Memory B cell (primary cell): ENCODE measurements at regions not wholly inside any gene's neighbourhood (a gene's known extent, or its start where the extent isn't known, plus 50 kb on each side); places are given as distances from the start of the nearest gene placed in this dataset.

Experiments used
- ATAC-seq: fragments of 150-1000 bp; cut with Tn5 transposase; 2 replicates; pipeline ENCODE4 v1.10.0; 2021; ENCODE audit warnings: low read depth, mild to moderate bottlenecking, moderate library complexity
- DNase-seq, 2 donors: peaks; one replicate each; pipeline ENCODE4 v3.0.0; 2022; ENCODE audit warnings: low spot score in 2 of 2
- H3K27ac Mint-ChIP-seq: one replicate; pipeline ENCODE4 v1.8.0; 2022; ENCODE audit warnings: mild to moderate bottlenecking, moderate library complexity, mixed read lengths
- H3K27me3 Mint-ChIP-seq: one replicate; pipeline ENCODE4 v1.8.0; 2022; ENCODE audit warnings: mixed read lengths
- H3K36me3 Mint-ChIP-seq: one replicate; pipeline ENCODE4 v1.8.0; 2022; ENCODE audit warnings: mild to moderate bottlenecking, mixed read lengths
- H3K4me1 Mint-ChIP-seq: one replicate; pipeline ENCODE4 v1.8.0; 2022; ENCODE audit warnings: mixed read lengths
- H3K4me3 Mint-ChIP-seq: one replicate; pipeline ENCODE4 v1.8.0; 2022; ENCODE audit warnings: mild to moderate bottlenecking, moderate library complexity, mixed read lengths
- H3K9me3 Mint-ChIP-seq: one replicate; pipeline ENCODE4 v1.8.0; 2022; ENCODE audit warnings: mixed read lengths

DNA sequence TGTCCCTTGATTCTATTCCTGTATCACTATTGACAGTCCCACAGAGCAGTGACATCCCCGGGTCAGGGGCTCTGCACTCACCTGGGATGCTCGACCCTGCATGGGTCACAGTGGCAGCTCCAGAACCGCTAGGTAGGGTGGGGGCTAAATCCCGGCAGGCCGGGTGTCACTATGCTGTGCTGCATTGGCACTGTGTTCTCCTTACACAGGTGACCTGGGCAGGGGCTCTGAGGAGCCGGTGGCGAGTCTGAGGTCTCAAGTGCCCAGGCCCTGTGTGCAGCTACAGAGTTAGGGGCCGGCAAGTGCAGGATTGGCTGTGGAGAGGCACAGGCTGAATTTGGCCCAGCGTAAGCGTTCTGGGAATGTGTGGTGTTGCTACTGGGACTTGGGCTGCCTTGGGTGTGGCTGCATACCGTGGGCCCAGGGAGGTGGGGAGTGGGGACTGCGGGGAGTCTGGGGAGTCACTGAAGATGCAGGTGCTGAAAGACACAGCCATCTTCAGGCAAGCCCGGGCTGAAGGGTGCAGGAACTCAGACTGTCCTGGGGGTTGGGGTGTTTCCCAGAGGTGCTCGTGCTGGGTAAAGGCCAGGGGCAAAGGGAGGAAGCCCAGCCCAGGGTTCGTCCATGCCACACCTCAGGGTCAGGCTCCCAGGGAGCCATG, 102.6 kb upstream of the PRR20G start:
- ATAC-seq (no peak), DNase-seq (no peak)
- H3K27me3 Mint-ChIP-seq: peaks cover 15% of the 10 kb centered on the region
- no peaks in the 10 kb centered on the region for H3K36me3 Mint-ChIP-seq
- no peaks in the 10 kb centered on the region for H3K4me1 Mint-ChIP-seq
- no peak overlapping the region for H3K27ac Mint-ChIP-seq
- H3K9me3 Mint-ChIP-seq: no peaks in the 10 kb centered on the region
- no peak overlapping the region for H3K4me3 Mint-ChIP-seq

DNA sequence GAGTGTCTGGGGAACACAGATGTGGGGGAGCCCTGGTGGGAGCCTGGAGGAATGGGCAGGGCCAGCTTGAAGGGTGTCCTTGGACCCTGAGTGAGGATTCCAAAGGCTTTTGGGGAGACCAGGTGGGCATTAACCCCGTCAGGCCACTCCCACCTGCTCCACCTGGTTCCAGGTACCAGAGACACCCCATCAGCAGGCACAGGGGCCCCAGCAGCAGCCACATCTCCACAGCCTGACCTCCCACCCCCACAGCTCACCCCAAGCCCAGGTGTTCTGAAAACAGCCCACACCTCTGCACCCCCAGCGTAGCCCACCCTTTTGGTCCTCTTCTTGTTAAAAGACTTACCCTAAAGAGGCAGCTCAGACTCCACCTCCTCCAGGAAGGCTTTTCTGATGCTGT, 102.1 kb upstream of the PRR20G start:
- Mint-ChIP-seq H3K9me3 (no peaks in the 10 kb centered on the region), H3K4me3 (no peak overlapping the region), H3K27ac (no peak overlapping the region), H3K4me1 (no peaks in the 10 kb centered on the region), H3K36me3 (no peaks in the 10 kb centered on the region), H3K27me3 (peaks cover 15% of the 10 kb centered on the region)
- ATAC-seq (no peak), DNase-seq (no peak)

DNA sequence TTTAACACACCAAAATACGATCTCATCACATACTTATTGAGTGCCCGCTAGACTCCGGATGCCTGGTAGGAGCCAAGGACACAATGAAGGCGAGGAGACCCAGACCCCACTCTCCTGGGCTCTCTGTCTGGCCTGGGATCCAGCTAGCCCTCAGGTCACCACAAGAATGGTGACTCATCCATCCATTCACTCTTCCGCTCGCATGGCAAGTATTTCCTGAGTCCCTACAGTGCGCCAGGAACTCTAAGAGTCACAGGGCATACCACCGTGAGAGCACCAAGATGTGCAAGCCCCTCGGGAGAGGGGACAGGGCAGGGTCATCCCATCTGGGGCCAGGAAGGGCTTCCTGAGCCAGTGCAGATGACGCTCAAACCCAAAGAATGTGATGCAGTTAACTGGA, 101.6 kb upstream of the PRR20G start:
- H3K4me3 Mint-ChIP-seq: no peak overlapping the region
- no peaks in the 10 kb centered on the region for H3K36me3 Mint-ChIP-seq
- no peaks in the 10 kb centered on the region for H3K4me1 Mint-ChIP-seq
- peaks cover 15% of the 10 kb centered on the region for H3K27me3 Mint-ChIP-seq
- no peak overlapping the region for H3K27ac Mint-ChIP-seq
- ATAC-seq: no peak
- DNase-seq: no peak
- H3K9me3 Mint-ChIP-seq: no peaks in the 10 kb centered on the region

DNA sequence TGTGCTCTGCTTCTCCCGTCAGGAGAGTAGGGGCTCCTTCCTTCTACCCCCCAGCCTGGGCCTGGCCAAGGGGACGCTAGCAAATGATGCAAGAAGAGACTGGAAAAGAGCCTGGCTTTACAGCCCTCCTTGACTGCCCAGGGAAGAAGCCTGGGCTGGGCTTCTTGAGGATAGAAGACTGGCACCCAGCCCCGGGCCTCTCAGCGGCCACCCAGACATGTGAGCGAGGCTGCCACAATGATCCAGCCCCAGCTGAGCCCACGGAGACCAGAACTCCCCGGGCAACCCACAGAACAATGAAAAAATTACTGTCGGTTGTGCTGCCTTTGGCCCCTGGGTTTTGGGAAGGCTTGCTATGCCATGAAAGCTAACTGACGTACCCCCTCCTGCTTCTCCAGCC, 100.6 kb upstream of the PRR20G start:
- H3K27ac Mint-ChIP-seq: no peak overlapping the region
- DNase-seq: no peak
- H3K27me3 Mint-ChIP-seq: peaks cover 15% of the 10 kb centered on the region
- no peak for ATAC-seq
- H3K9me3 Mint-ChIP-seq: no peaks in the 10 kb centered on the region
- no peaks in the 10 kb centered on the region for H3K4me1 Mint-ChIP-seq
- H3K36me3 Mint-ChIP-seq: no peaks in the 10 kb centered on the region
- no peak overlapping the region for H3K4me3 Mint-ChIP-seq

DNA sequence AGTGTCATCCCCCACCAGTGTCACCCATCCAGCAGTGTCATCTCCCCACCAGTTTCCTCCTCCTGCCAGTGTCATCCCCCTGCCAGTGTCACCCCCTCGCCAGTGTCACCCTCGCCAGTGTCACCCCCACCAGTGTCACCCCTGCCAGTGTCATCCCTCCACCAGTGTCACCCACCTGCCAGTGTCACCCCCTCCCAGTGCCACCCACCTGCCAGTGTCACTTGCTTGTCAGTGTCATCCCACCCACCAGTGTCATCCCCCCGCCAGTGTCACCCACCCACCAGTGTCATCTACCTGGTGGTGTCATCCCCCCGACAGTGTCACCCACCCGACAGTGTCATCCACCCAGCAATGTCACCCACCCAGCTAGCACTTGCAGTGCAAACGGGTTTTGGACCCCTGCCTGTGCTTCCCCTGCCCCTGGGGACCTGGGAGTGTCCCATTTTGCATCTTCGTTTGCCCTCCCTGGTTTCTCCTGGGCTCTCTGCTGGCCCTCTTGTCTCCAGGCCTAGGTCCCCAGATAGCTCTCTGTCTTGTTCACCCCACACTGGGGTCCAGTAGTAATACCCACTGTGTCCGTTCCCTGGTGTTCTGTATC, 99.8 kb upstream of the PRR20G start:
- H3K4me3 Mint-ChIP-seq: no peak overlapping the region
- no peak for DNase-seq
- peaks cover 13% of the 10 kb centered on the region for H3K27me3 Mint-ChIP-seq
- ATAC-seq: no peak
- H3K36me3 Mint-ChIP-seq: no peaks in the 10 kb centered on the region
- no peaks in the 10 kb centered on the region for H3K4me1 Mint-ChIP-seq
- H3K9me3 Mint-ChIP-seq: no peaks in the 10 kb centered on the region
- no peak overlapping the region for H3K27ac Mint-ChIP-seq

DNA sequence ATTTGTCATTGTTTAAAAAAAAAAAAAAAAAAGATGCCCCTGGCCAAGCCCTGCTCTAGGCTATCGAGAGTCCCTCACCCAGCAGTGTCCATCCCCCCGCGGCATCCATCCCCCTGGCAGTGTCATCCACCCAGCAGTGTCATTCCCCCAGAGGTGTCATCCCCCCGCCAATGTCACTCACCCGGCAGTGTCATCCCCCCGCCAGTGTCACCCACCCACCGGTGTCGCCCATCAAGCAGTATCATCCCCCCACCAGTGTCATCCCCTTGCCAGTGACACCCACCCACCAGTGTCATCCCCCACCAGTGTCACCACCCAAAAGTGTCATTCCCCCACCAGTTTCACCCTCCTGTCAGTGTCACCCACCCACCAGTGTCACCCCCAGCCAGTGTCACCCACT, 99.3 kb upstream of the PRR20G start:
- no peaks in the 10 kb centered on the region for H3K36me3 Mint-ChIP-seq
- no peaks in the 10 kb centered on the region for H3K4me1 Mint-ChIP-seq
- ATAC-seq (no peak), DNase-seq (no peak)
- H3K9me3 Mint-ChIP-seq: no peaks in the 10 kb centered on the region
- no peak overlapping the region for H3K4me3 Mint-ChIP-seq
- no peak overlapping the region for H3K27ac Mint-ChIP-seq
- H3K27me3 Mint-ChIP-seq: peaks cover 13% of the 10 kb centered on the region

DNA sequence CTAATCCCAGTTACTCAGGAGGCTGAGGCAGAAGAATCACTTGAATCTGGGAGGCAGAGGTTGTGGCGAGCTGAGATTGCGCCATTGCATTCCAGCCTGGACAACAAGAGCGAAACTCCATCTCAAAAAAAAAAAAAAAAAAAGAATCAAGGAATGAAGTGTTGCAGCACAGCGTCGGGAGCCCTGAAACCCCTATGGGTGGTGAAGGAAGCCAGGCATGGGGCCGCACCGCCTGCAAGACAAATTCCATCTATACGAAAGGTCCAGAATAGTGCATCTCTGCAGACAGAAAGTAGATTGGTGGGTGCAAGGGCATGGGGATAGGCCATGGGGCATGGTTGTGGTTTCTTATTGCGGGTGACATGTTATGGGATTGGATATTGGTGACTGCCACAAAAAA, 98.6 kb upstream of the PRR20G start:
- Mint-ChIP-seq H3K27ac (no peak overlapping the region), H3K27me3 (peaks cover 12% of the 10 kb centered on the region), H3K36me3 (no peaks in the 10 kb centered on the region), H3K4me3 (no peak overlapping the region), H3K4me1 (no peaks in the 10 kb centered on the region), H3K9me3 (peaks cover 3% of the 10 kb centered on the region)
- DNase-seq (no peak), ATAC-seq (no peak)

DNA sequence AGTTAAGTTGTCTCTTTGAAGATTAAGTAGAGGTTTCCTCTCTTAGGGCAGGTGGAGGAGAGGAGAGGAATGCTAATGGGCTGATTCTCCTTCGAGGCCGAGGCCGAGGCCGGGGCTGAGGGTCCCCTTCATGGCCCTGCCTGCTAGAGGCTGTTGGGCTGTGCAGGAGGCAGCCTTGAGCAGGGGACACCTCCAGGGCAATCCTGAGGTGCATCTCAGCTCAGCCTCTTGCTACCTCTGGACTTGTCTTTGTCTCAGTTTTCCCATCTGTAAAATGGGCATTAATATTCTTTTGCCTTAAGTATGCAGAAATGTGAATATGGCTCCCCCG, 97.7 kb upstream of the PRR20G start:
- Mint-ChIP-seq H3K9me3 (peaks cover 5% of the 10 kb centered on the region), H3K36me3 (no peaks in the 10 kb centered on the region), H3K27me3 (peaks cover 13% of the 10 kb centered on the region), H3K27ac (no peak overlapping the region), H3K4me1 (no peaks in the 10 kb centered on the region), H3K4me3 (no peak overlapping the region)
- DNase-seq (no peak), ATAC-seq (no peak)

DNA sequence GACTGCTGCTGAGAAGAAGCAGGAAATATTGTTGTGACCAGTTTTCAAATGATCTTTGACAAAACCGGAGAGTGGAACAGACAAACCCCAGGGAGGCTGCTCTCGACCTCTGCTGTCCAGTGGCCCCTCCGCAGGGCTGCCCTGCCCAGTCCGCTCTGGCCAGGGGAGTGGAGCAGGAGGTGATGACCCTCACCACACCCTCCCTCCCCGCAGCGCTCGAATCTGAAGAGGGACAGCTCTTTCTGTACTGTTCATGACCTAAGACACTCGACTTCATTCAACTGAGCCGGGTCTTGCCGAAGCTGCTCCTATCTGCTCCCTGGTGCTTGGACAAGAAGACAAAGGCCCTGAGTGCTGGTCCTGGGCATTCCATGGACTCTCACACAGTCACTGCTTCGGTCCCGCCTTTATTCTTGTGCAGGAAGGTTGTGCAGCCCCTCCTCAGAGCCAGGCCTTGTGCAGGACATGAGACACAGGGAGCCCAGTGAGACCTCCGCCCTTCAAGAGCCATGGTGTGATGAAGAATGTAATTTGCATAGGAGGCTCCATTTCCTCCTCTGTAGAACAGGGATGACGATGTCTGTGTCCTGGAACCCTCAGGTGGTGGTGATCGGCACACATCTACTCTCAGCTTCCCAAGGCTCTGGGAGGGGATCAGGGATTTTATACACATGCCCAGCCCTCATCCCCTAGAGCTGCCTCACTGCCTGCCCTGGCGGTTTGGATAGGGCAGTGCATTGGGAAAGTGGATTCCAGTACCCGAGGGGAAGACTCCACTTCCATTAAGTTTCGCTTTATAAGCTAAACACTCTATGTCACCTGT, 97.1 kb upstream of the PRR20G start:
- H3K4me1 Mint-ChIP-seq: no peaks in the 10 kb centered on the region
- H3K27me3 Mint-ChIP-seq: peaks cover 12% of the 10 kb centered on the region
- H3K27ac Mint-ChIP-seq: no peak overlapping the region
- H3K9me3 Mint-ChIP-seq: peaks cover 6% of the 10 kb centered on the region
- DNase-seq (no peak), ATAC-seq (no peak)
- H3K4me3 Mint-ChIP-seq: no peak overlapping the region
- no peaks in the 10 kb centered on the region for H3K36me3 Mint-ChIP-seq

DNA sequence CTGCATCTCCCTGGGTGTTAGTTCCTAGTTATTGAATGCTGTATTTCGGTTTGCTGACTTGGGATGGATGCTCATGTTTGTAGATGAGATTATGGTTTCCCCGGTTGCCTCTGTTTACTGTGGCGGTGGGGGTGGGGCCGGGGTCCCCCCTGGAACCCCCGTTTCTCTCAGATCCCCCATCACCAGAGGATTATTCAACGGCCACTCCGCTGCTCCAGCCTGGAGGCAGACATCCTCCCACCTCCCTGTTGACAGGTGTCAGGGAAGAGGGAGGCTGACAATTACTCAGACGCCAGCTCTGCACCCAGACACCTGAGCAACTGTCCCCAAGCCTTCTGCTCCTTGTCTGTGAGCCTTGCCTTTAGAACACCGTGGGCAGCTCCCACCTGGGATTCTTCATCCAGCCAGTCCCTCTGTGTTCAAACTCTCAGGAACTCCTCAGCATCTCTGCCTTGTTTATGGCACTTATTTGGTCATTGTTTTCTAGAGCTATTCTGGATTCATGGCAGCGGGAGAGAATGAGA, 95.9 kb upstream of the PRR20G start:
- Mint-ChIP-seq H3K36me3 (no peaks in the 10 kb centered on the region), H3K9me3 (peaks cover 6% of the 10 kb centered on the region), H3K27me3 (peaks cover 7% of the 10 kb centered on the region), H3K4me3 (no peak overlapping the region), H3K27ac (no peak overlapping the region), H3K4me1 (no peaks in the 10 kb centered on the region)
- DNase-seq: no peak
- no peak for ATAC-seq

DNA sequence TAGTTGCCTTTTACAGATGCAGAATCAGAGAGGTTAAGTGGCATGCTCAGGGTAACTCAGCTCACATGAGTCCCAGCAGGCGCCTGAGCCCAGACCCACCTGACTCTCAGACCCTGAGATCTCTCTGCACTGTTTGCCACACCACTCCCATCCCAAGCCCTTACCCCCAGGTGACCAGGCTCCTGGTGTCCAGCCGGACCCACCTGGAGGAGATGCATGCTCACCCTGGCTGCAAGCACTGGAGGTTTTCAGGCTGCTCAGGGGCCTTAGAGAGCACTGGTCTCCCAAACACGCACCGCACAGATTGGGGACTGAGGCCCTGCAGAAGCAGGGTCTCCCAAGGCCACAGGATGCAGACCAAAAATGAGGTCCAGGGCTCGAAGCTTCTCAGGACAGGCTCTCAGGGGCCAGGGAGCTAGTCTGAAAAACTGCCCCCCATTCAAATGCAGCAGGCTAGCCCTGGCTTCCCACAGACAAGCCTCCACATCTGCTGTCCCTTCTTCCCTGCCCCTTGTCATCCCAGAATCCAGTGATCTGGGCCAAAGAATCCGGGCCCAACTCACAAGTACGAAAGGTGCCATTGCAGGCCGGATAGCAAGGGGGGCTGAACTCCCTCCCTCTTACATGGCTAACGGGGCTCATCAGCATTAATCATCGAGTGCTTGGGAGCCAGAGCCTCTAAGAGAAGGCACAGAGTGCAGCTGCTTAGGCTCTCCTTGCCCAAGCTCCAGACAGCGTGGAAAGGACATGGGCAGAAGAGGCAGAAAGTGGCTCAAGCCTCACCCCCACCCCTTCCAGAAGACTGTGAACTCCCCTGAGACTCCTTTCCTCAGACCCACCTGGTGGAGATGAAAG, 90.2 kb upstream of the PRR20G start:
- Mint-ChIP-seq H3K4me1 (peaks cover 5% of the 10 kb centered on the region), H3K27me3 (peaks cover 10% of the 10 kb centered on the region), H3K4me3 (no peak overlapping the region), H3K36me3 (no peaks in the 10 kb centered on the region), H3K9me3 (peaks cover 9% of the 10 kb centered on the region), H3K27ac (no peak overlapping the region)
- no peak for DNase-seq
- ATAC-seq: no peak

DNA sequence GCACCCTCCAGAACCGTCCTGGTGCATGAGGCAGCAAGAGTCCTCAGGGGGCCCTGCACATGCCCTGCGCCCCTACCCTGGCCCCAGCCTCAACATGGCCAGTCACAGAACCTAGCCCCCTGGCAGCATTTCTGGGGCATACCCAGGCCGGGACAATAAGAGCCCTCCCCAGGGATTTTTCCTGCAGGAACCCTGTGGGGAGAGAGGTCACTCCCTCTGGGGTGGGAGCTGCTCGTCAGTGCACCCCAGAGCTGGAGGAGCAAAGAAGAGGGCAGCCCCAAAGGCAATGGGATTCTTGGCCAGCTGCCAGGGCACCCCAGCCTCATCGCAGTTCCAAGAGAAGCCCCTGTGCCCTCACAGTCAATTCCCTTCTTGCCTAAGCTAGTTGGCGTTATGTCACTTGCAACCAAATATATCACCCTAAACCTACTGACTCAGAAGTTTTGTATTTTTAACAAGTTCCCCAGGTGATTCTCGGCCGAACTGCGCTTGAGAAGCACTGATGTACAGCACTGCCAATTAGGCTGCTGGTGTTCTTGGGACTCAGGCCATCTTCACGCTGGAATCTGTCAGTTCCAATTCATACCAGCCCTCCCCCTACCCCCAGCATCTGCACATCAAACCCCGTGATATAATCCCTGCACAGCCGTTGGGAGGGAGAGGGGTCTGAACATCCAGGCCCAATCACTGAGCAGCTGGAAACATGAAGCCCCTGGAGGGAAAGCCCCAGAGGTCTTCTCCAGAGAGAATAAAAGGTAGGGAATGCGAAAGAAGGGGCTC, 87.5 kb upstream of the PRR20G start:
- Mint-ChIP-seq H3K9me3 (peaks cover 4% of the 10 kb centered on the region), H3K27ac (no peak overlapping the region)
- ATAC-seq: no peak

More for the DNA sequence above, 87.5 kb upstream of the PRR20G start:
- Mint-ChIP-seq H3K4me3 (no peak overlapping the region), H3K27me3 (peaks cover 11% of the 10 kb centered on the region), H3K4me1 (peaks cover 5% of the 10 kb centered on the region), H3K36me3 (no peaks in the 10 kb centered on the region)
- DNase-seq: no peak
